Activated CD8-positive, alpha-beta memory T cell treated with anti-CD3 and anti-CD28 coated beads, Interleukin-2, amount 10 ng/mL, durations not matched to agents 7 days and 5 days (primary cell): ENCODE measurements at regions not wholly inside any gene's neighbourhood (a gene's known extent, or its start where the extent isn't known, plus 50 kb on each side); places are given as distances from the start of the nearest gene placed in this dataset.

Experiments
- ATAC-seq: fragments of 150-1000 bp; cut with Tn5 transposase; one replicate; pipeline ENCODE4 v1.10.0; 2021; ENCODE audit warnings: moderate library complexity
- CTCF ChIA-PET: fragments of 350-600 bp; sonication (Branson Sonifier 250); formaldehyde crosslinking; loops from one replicate; lab custom pipeline; 2021; ENCODE audit warnings: antibody characterized with exemption; lab: Charles Lee
- DNase-seq: peaks from one replicate; pipeline ENCODE4 v3.0.0-alpha.2; 2020
- H3K27ac Mint-ChIP-seq: one replicate; pipeline ENCODE4 v1.8.0; 2021; ENCODE audit warnings: mild to moderate bottlenecking, mixed read lengths
- H3K27me3 Mint-ChIP-seq: one replicate; pipeline ENCODE4 v1.8.0; 2021; ENCODE audit warnings: mixed read lengths
- H3K36me3 Mint-ChIP-seq: one replicate; pipeline ENCODE4 v1.8.0; 2021; ENCODE audit warnings: mild to moderate bottlenecking, mixed read lengths
- H3K4me1 Mint-ChIP-seq: one replicate; pipeline ENCODE4 v1.8.0; 2021; ENCODE audit warnings: mixed read lengths
- H3K4me3 Mint-ChIP-seq: one replicate; pipeline ENCODE4 v1.8.0; 2021; ENCODE audit warnings: mild to moderate bottlenecking, moderate library complexity, mixed read lengths
- H3K9me3 Mint-ChIP-seq: one replicate; pipeline ENCODE4 v1.8.0; 2022; ENCODE audit warnings: low read depth, mixed read lengths

DNA sequence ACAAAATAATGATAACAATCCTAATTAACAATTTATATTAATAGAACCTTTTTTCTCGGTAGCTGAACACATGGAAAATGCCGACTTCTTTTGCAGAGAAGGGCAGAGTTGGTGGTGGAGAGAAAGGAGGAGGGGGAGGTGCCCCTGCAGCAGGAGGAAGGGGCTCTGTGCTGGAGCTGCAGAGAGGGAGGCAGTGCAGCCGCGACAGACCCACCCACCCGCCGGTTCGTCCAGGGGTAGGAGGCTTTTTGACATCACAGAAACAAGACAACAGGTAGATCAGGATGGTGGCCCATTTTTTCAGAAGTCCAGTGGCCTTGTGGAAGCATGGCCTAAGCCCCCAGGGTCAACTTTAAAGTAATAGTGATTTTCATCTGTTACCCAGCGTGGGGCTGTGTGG is 321.1 kb upstream of the SALL3 start:
- CTCF ChIA-PET, result no interaction called here
- H3K9me3 Mint-ChIP-seq, result no peaks in the 10 kb centered on the region
- no peak for DNase-seq
- H3K4me3 Mint-ChIP-seq, result no peak overlapping the region
- H3K36me3 Mint-ChIP-seq, result no peaks in the 10 kb centered on the region
- H3K27me3 Mint-ChIP-seq, result no peaks in the 10 kb centered on the region
- ATAC-seq, result no peak
- no peaks in the 10 kb centered on the region for H3K4me1 Mint-ChIP-seq
- no peak overlapping the region for H3K27ac Mint-ChIP-seq

DNA sequence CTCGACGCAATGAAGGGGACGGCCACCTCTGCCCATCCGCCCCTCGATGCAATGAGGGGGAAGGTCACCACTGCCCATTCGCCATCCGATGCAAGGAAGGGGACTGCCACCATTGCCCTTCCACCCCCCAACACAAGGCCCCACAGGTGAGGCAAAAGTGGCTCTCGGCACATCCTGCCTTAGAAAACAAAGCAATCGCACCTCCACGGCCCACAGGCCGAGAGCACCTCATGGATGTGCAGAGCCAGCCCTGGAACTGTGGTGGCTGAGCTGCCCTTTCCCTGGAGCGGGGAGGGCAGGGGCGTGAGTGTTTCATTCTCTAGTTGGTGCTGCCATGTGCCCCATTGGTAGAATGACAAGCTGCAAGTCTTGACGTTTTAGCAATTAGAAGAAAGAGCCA is 320.6 kb upstream of the SALL3 start:
- H3K27ac Mint-ChIP-seq, result no peak overlapping the region
- no peak for DNase-seq
- H3K27me3 Mint-ChIP-seq, result no peaks in the 10 kb centered on the region
- ATAC-seq, result no peak
- no peaks in the 10 kb centered on the region for H3K4me1 Mint-ChIP-seq
- no peaks in the 10 kb centered on the region for H3K9me3 Mint-ChIP-seq
- H3K4me3 Mint-ChIP-seq, result no peak overlapping the region
- no peaks in the 10 kb centered on the region for H3K36me3 Mint-ChIP-seq
- CTCF ChIA-PET, result no interaction called here

- H3K4me3 Mint-ChIP-seq, result no peak overlapping the region
- H3K36me3 Mint-ChIP-seq, result no peaks in the 10 kb centered on the region
- CTCF ChIA-PET, result no interaction called here
- no peak for ATAC-seq
- H3K27ac Mint-ChIP-seq, result no peak overlapping the region
- no peaks in the 10 kb centered on the region for H3K27me3 Mint-ChIP-seq
- H3K9me3 Mint-ChIP-seq, result no peaks in the 10 kb centered on the region
- H3K4me1 Mint-ChIP-seq, result no peaks in the 10 kb centered on the region
- no peak for DNase-seq
Observed at GRCh38 chr18:78659748-78660147, 319.9 kb upstream of the SALL3 start.

GRCh38 chr18:78660311-78660710 is 319.3 kb upstream of the SALL3 start:
- ATAC-seq, result no peak
- DNase-seq, result no peak
- Mint-ChIP-seq H3K27me3 (no peaks in the 10 kb centered on the region), H3K4me1 (no peaks in the 10 kb centered on the region), H3K9me3 (no peaks in the 10 kb centered on the region), H3K27ac (no peak overlapping the region), H3K36me3 (no peaks in the 10 kb centered on the region), H3K4me3 (no peak overlapping the region)
- CTCF ChIA-PET, result no interaction called here

GRCh38 chr18:78661316-78661715 is 318.3 kb upstream of the SALL3 start:
- H3K36me3 Mint-ChIP-seq, result no peaks in the 10 kb centered on the region
- H3K27ac Mint-ChIP-seq, result no peak overlapping the region
- H3K4me1 Mint-ChIP-seq, result no peaks in the 10 kb centered on the region
- CTCF ChIA-PET, result no interaction called here
- no peak overlapping the region for H3K4me3 Mint-ChIP-seq
- no peaks in the 10 kb centered on the region for H3K9me3 Mint-ChIP-seq
- no peak for DNase-seq
- ATAC-seq, result no peak
- no peaks in the 10 kb centered on the region for H3K27me3 Mint-ChIP-seq

DNA sequence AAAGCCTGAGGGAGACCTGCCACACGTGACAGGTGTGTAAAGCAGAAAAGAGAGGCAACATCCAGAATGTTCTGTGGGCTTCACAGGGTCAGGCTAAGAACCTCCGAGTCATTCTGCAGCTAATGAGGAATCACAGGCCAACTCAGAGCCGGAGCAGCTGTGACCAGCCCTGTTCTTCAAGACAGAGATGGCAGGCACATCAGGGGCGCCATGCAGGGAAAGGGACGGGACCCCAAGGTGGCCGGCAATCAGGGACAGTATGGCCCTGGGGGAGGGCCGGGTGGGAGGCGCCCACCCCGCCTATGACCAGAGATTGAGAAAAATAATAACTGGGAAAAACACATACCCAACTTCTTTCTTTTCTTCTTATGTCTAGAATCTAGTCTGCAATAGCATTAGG is 316.7 kb upstream of the SALL3 start:
- DNase-seq (no peak), ATAC-seq (no peak)
- H3K4me1 Mint-ChIP-seq, result no peaks in the 10 kb centered on the region
- no peaks in the 10 kb centered on the region for H3K36me3 Mint-ChIP-seq
- no peaks in the 10 kb centered on the region for H3K9me3 Mint-ChIP-seq
- CTCF ChIA-PET, result no interaction called here
- no peaks in the 10 kb centered on the region for H3K27me3 Mint-ChIP-seq
- no peak overlapping the region for H3K4me3 Mint-ChIP-seq
- H3K27ac Mint-ChIP-seq, result no peak overlapping the region

GRCh38 chr18:78664048-78664447 is 315.6 kb upstream of the SALL3 start:
- DNase-seq (no peak), ATAC-seq (no peak)
- Mint-ChIP-seq H3K4me3 (no peak overlapping the region), H3K27ac (no peak overlapping the region), H3K27me3 (no peaks in the 10 kb centered on the region), H3K9me3 (no peaks in the 10 kb centered on the region), H3K36me3 (no peaks in the 10 kb centered on the region), H3K4me1 (no peaks in the 10 kb centered on the region)
- CTCF ChIA-PET, result no interaction called here

- DNase-seq (no peak), ATAC-seq (no peak)
- Mint-ChIP-seq H3K9me3 (no peaks in the 10 kb centered on the region), H3K36me3 (no peaks in the 10 kb centered on the region), H3K27me3 (no peaks in the 10 kb centered on the region), H3K4me3 (no peak overlapping the region), H3K27ac (no peak overlapping the region), H3K4me1 (no peaks in the 10 kb centered on the region)
- CTCF ChIA-PET, result no interaction called here
Observed at GRCh38 chr18:78664848-78665247, 314.8 kb upstream of the SALL3 start.

- Mint-ChIP-seq H3K4me1 (no peaks in the 10 kb centered on the region), H3K4me3 (no peak overlapping the region), H3K9me3 (no peaks in the 10 kb centered on the region), H3K36me3 (no peaks in the 10 kb centered on the region), H3K27me3 (no peaks in the 10 kb centered on the region), H3K27ac (no peak overlapping the region)
- ATAC-seq (no peak), DNase-seq (no peak)
- CTCF ChIA-PET, result no interaction called here
Observed at GRCh38 chr18:78665644-78666043, 314.0 kb upstream of the SALL3 start.

GRCh38 chr18:78666666-78667335 is 312.8 kb upstream of the SALL3 start:
- Mint-ChIP-seq H3K27me3 (no peaks in the 10 kb centered on the region), H3K4me1 (no peaks in the 10 kb centered on the region), H3K9me3 (no peaks in the 10 kb centered on the region), H3K27ac (no peak overlapping the region), H3K36me3 (no peaks in the 10 kb centered on the region), H3K4me3 (no peak overlapping the region)
- ATAC-seq (no peak), DNase-seq (no peak)
- CTCF ChIA-PET, result no interaction called here

GRCh38 chr18:78670778-78671391 is 308.7 kb upstream of the SALL3 start:
- Mint-ChIP-seq H3K4me3 (no peak overlapping the region), H3K4me1 (no peaks in the 10 kb centered on the region), H3K27me3 (no peaks in the 10 kb centered on the region), H3K36me3 (no peaks in the 10 kb centered on the region), H3K9me3 (no peaks in the 10 kb centered on the region), H3K27ac (no peak overlapping the region)
- ATAC-seq (no peak), DNase-seq (no peak)
- CTCF ChIA-PET, result no interaction called here

DNA sequence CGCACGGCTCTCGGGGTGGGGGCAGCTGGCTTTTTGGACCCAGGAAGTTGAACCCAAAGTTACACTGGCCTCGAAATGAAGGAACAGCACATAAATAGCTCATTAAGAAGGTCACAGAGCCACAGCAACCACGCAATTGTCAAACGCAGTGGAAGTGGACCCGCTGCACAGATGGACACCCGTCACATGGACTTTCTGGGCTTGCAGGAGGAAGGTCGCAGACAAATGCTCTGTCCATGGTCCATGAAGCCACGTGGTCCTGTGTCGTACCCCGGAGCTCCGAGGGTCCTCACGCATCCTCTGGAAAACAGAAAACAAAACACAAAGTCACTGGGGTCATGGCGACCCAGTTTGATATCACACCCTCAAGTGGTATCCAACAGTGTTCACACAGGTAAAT is 308.1 kb upstream of the SALL3 start:
- Mint-ChIP-seq H3K36me3 (no peaks in the 10 kb centered on the region), H3K27me3 (no peaks in the 10 kb centered on the region), H3K9me3 (no peaks in the 10 kb centered on the region), H3K4me3 (no peak overlapping the region), H3K27ac (no peak overlapping the region), H3K4me1 (no peaks in the 10 kb centered on the region)
- no peak for ATAC-seq
- CTCF ChIA-PET, result no interaction called here
- no peak for DNase-seq

DNA sequence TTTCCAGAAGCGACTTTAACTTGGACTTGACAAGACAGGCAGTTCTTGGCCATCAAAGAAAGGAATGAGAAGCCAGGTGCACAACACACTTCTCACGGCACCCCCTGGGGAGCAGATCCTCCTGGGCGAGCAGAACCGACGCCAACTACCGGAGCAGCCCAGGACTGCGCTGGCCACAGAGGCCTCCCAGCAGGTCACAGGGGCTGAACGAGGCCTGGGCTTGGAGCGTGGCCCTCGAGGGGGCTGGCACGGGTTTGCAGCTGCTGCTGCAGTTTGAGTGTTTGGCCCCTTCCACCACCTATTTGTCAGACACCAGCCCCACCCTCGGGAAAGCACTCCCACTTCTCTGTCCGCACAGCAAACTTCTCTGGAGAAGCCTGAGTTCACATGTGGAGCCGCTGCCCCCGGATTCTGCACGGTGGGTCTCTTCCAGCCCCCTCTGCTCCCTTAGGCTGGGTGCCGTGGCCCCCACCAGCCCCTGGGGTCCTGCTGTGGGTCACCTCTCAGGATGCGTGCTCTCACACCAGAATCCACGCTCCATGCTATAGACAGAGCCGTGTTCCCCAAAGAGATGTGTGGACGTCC is 306.7 kb upstream of the SALL3 start:
- H3K36me3 Mint-ChIP-seq, result no peaks in the 10 kb centered on the region
- CTCF ChIA-PET, result no interaction called here
- DNase-seq, result no peak
- no peak for ATAC-seq
- H3K27ac Mint-ChIP-seq, result no peak overlapping the region
- H3K9me3 Mint-ChIP-seq, result no peaks in the 10 kb centered on the region
- no peaks in the 10 kb centered on the region for H3K27me3 Mint-ChIP-seq
- H3K4me3 Mint-ChIP-seq, result no peak overlapping the region
- H3K4me1 Mint-ChIP-seq, result no peaks in the 10 kb centered on the region

DNA sequence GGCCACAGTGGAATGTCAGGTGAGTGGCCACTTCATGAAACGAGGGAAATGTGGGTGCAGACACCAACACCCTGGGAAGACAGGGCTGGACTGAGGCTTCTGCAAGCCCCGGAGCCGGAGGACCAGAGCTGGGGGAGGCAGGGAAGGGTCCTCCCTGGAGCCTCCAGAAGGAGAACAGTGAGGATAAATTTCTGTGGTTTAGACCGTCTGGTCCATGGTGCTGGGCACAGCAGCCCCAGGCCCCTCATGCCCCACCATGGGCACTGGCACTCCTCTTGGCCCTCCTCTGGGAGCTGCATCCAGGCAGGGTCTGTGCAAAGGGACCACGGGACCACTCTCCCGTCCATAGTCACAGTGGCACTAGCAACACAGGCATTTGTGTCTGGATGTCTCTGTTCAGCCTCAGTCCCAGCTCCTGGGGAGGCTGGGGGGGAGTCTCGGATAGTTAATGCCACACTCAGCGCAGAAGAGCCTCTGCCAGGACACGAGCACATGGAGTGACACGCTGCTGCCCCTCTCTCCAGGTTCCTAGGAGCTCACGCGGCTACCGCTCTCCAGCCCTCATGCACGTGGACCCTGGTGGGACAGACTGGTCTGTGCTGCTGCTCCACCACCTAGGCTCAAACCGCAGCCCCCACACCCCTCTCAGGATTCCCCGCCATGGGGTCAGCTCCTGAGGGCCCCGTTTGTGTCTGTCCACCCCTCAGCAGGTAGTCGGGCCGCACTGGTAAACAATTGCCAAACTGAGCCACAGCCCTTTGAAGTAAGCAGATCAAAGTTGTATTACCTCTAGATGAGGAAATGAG is 305.9 kb upstream of the SALL3 start:
- ATAC-seq (no peak), DNase-seq (no peak)
- H3K9me3 Mint-ChIP-seq, result no peaks in the 10 kb centered on the region
- H3K27me3 Mint-ChIP-seq, result peaks cover 2% of the 10 kb centered on the region
- no peaks in the 10 kb centered on the region for H3K4me1 Mint-ChIP-seq
- H3K27ac Mint-ChIP-seq, result no peak overlapping the region
- CTCF ChIA-PET, result no interaction called here
- no peaks in the 10 kb centered on the region for H3K36me3 Mint-ChIP-seq
- no peak overlapping the region for H3K4me3 Mint-ChIP-seq
